DLD1 (cell line): ENCODE measurements at regions not wholly inside any gene's neighbourhood (a gene's known extent, or its start where the extent isn't known, plus 50 kb on each side); places are given as distances from the start of the nearest gene placed in this dataset.
"Not testable (repeated sequence)": the region's sequence is repeated elsewhere in the genome, so short reads cannot be mapped to it uniquely, and the experiment has no call there.

Experiments
- in situ Hi-C: cut with HindIII; loops from 2 replicates; pipeline ENCODE4 v1.10.0; 2017; ENCODE audit warnings: low sequenced_read_pairs

DNA sequence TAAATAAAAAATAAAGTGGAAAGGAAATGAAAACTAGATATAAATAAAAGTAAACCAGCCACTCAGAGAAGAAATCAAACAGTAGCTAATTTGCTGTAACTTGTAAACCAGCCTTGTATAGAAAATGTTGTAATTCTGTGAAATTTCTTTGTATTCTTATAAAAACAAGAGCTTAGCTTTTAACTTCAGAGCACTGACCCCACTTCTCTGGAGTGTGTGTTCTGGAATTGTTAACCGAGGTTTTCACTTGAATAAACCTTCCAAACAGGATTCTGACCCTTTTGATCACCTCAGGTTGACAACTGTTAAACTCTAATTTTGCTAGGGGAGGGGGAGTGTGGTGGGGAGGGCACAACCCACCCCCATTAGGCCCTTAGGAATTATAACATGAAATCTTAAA, 151.9 kb upstream of the TRIM24 start:
- in situ Hi-C loops: no loop called here

DNA sequence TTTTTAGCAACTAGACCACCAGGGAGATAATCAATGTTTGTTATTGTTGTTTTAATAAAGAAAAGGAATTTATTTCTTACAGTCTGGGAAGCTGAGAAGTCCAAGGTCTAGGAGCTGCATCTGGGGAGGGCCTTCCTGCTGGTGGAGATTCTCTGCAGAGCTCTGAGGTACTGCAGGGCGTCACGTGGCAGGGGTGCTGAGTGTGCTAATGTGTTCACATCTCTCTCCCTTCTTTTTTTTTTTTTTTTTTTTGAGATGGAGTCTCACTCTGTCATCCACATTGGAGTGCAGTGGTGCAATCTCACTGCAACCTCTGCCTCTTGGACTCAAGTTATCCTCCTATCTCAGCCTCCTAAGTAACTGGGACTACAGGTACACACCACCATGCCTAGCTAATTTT, 150.9 kb upstream of the TRIM24 start:
- in situ Hi-C loops: no loop called here

DNA sequence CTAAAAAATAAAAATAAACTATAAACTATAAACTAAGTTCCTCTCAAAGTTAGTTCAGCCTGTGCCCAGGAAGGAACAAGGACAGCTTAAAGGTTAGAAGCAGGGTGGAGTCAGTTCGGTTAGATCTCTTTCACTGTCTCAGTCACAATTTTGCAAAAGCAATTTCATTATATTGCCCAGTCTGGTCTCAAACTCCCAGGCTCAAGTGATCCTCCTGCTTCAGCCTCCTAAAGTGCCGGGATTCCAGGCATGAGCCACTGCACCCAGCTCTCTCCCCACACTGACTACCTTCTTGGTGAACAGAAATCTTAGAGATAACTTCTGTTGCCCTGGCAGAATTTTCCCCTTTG, 146.3 kb upstream of the TRIM24 start:
- in situ Hi-C loops: no loop called here

DNA sequence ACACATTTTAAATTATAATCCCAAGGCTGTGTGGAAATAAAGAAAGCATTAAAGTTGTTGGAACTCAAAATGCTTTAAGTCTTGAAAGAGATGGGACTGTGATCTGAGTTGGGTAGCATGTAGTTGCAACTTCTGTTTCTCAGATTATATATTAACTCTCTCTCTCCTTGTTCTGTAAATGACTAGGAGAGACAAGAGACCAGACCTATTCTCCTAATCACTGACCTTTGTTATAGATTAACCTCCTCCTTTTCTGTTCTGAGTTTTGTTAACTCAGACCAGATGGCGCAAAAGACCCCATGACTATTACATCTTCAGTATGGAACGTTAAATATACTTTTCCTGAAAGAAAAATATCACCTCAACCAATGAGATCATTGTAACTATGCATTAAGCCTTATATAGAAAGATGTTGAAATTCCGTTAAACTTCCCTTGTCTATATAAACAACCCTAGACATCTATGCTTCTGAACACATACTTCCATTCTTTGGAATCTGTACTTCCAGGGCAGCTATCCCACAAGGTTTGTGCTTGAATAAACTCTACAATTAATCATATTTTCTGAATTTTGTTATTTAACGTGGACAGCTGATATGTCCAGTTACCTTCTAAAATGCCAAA, 143.5 kb upstream of the TRIM24 start:
- in situ Hi-C loops: no loop called here

DNA sequence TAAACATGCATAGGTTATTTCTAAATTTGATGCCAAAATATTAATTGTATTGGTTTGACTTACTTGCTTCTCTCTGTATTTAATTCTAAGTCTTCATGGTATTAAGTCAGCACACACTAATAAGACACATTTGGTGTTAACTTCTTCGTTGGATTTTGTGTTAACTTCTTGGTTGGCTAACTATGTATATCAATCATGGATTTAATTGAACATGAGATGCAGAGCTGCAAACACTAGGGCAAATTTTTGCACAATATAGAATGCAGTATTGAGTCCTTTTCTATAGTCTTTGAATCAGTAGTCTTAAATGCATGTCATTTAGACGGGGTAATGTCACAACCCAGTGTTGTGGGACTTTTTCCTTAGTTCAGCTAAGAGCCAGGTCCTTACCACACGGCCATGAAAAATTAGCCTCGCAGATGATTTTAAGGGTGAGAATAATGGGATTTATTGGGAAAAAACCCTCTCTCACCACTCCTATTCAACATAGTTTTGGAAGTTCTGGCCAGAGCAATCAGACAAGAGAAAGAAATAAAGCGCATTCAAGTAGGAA, 142.9 kb upstream of the TRIM24 start:
- in situ Hi-C loops: no loop called here

DNA sequence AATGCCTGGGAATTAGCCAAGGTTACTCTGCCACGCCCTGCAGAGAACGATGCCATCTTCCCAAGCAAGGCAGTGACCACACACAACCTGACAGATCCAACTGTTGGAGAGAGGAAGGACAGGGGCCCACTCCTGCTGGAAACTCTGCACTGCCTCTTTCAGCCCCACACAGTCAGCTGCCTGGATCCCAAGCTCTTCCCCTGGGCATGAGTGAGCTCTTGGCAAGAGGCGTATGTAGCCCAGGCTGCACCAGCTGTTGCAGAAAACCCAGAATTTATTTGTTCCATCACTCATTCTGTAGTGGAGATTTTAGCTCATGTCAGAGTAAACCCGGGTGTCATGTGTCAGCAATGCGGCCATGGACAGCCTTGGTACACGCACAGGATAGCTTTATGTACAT, 135.1 kb upstream of the TRIM24 start:
- in situ Hi-C loops: no loop called here

DNA sequence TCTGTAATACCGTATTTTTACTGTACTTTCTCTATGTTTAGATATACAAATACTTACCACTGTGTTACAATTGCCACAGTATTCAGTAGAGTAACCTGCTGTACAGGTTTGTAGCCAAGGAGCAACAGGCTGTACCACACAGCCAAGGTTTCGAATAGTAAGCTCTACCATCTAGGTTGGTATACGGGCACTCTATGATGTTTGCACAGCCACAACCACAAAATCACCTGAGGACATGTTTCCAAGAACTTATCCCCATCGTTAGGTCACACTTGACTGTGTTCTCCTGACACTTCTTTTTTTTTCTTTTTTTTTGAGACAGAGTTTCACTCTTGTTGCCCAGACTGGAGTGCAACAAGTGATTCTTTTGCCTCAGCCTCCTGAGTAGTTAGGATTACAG, 134.6 kb upstream of the TRIM24 start:
- in situ Hi-C loops: no loop called here

DNA sequence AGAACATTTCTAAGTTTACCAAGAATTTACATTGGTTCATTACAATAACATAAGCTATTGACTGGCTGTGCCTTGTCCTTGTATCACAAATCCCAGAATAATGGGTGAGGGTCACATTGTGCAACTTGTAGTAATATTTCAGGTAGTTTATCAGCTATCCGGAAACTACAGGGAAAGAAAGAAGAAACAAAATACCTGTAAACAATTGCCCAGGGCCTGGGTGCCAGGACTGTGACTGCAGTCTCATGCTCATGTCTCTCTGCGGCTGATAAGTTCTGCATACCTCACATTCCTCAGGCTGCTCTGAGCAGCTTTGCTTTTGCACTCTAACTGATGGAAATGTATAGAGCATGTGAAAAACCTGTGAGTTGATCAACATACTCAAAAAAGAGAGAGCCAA, 131.8 kb upstream of the TRIM24 start:
- in situ Hi-C loops: no loop called here

DNA sequence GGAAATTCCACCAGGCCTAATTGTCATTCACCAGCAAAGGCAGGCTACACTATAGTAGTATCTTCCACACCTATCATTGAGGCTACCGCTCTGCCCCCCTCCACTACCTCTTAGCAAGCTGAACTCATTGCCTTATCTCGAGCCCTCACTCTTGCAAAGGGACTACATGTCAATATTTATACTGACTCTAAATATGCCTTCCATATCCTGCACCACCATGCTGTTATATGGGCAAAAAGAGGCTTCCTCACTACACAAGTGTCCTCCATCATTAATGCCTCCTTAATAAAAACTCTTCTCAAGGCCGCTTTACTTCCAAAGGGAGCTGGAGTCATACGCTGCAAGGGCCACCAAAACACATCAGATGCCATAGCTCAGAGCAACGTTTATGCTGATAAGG, 127.2 kb upstream of the TRIM24 start:
- in situ Hi-C loops: not testable (repeated sequence)

DNA sequence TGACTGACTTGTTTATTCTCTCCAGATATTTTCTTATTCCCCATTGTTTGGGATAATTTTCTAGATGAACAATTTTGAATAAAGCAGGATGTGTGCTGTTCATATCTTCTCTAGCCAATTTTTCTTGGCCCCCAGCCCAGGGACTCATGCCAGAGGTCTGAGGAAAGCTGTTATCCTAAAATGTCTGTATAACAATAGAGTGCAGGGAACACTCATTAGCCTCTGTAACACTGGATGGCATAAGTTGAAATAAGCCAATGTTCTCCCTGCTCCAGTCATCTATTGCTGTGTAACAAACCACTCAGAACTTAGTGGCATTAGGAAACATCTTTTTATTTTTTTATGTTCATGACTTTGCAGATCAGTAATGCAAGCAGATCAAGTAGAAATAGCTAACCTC, 121.7 kb upstream of the TRIM24 start:
- in situ Hi-C loops: no loop called here

DNA sequence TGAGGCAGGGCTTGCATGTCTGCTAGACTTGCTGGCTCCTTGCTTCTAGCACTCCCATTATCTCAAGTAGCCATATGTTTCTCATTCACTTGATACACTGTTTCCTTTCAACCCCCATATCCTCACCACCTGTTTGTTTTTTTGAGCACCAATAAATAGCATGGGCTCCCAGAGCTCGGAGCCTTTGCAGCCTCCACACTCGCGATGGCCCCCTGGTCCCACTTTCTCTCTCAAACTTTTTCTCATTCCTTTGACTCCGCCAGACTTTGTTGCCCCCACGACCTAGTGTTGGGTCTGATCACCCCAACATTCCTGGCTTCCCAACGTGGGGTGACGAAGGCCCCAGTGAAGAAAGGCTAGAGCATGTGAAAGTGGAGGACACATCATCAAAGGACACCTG, 120.8 kb upstream of the TRIM24 start:
- in situ Hi-C loops: not testable (repeated sequence)

DNA sequence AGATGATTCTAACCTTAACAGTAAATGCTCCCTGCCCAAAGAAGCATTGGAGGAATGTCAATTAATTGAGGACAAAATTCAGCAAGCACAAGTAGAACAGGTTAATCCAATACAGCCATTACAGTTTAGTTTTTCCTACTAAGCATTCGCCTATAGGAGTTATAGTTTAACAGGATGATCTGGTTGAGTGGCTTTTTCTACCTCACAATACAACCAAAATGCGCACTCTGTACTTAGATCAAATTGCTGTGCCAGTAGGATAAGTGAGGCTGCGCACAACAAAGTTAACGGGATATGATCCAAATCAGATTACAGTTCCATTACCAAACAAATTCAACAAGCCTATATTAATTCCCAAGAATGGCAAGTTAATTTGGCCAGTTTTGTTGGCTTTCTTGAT, 117.1 kb upstream of the TRIM24 start:
- in situ Hi-C loops: no loop called here

DNA sequence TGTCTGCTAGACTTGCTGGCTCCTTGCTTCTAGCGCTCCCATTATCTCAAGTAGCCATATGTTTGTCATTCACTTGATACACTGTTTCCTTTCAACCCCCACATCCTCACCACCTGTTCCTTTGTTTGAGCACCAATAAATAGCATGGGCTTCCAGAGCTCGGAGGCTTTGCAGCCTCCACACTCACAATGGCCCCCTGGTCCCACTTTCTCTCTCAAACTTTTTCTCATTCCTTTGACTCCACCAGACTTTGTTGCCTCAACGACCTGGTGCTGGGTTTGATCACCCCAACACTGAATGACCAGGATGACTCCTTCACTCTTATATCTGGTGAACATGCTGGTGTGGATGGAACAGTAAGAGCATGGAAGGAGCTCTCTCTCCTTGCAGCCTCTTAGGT, 114.5 kb upstream of the TRIM24 start:
- in situ Hi-C loops: no loop called here

DNA sequence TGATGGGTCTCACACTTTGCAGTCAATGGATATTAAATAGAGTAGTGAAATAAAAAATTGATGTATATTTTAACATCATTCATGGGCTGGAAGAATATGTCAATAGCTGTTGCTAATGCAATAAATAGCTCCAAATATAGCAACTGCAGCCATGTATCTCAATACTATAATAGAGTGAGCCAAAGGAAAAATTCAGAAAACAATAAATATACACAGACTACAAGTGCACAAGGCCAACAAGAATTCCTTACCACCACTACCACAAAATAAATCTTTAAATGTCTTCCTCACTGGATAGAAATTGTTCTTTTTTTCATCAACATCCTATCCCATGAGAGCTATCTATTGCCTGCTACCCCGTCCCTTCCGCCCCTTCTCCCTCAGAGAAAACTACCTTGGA, 113.1 kb upstream of the TRIM24 start:
- in situ Hi-C loops: no loop called here

DNA sequence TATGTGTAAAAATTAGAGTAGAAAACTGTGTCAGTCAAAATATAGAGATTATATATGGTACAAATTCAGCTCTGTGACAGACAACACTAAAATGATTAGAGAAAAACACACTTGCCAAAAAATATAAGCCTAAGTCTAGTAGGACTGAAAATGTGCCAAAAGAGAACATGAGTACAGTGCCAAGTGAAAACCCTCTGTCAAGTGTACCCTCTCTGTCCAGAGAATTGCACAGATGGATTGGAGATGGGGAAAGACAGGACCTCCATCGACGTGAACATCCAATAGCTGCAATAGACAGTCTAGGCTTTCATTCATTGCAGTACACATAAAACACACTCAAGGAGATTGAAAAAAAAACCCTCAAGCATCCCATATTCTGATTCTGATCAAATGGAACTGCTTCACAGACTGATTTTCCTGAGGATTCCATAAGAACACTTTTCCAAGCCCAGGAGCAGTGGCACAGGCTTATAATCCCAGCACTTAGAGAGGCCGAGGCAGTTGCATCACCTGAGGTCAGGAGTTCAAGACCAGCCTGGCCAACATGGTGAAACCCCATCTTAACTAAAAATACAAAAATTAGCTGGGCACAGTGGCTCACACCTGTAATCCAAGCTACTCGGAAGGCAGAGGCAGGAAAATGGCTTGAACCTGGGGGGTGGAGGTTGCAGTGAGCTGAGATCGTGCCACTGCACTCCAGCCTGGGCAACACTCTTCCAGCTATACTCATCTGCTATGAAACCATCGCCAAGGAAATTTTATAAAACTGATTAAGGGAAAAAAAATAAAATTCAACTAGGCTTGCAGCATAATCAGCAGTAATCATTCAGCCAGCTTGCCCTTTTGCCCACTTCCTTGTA, 110.0 kb upstream of the TRIM24 start:
- in situ Hi-C loops: no loop called here

DNA sequence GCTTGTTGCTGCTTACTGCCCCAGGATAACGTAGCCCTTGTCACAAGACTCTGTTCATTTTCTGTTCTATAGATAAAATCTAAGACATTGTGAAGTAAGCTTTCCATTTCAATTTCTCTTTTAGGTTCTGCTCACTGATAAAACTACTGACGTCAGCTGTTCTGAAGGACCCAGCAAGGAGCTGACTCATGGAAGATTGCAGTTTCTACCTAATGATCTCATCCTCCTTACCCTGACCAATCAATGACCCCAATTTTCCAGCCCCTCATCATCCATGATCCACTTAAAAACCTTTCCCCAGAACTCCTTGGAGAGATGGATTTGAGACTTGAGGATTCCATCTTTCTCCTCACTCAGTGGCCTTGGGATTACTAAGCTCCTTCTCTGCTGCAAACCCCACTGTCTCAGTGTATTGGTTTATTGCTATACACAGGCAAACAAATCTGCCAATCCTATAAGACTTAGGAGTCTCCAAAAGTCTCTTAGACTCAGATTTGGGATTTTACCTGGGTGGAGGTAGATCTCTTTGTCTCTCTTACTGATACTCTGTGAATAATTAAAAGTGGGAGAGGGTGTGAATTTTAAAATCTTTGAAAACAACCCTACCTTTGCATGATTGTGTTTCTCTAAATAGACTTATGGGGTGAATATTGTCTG, 109.2 kb upstream of the TRIM24 start:
- in situ Hi-C loops: no loop called here

DNA sequence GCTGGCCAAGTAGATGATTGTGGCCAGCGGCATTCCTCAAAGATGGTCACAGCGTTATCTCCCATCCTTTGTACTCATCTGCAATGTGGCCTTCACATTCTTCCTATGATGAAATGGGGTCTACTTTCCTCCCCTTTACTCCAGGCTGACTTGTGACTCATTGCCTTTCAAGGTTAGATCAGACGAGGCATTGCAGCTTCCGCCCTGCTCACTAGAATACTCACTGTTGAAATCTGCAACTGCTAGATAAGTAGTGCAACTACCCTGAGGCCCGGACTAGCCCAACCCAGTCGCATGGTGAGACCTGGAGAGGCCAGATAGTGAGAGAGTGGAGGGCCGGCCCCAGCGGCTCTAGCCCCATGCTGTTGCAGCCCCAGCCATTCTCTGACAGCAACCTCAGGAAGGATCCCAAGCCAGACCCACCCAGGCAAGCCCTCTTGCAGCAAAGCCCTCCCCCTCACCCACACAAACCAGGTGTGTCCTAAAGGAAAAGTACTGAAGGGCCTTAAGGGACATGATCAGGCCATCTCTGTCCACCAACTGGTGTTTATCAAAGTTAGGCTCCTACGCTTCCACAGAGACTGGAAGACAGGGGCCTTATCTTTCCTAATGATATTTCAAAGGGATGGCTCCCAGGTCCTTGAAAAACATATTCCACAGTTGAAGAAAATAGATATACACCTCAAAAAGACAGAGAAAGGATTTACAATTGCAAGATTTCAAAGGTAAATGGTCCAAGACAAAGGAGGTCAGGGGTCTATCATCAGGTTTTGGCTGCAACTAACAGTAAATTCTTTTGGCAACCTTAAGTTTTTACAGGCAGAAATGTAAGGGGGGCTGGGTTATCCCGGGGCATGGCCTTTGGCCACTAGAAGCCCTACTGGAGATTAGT, 107.2 kb upstream of the TRIM24 start:
- in situ Hi-C loops: no loop called here

DNA sequence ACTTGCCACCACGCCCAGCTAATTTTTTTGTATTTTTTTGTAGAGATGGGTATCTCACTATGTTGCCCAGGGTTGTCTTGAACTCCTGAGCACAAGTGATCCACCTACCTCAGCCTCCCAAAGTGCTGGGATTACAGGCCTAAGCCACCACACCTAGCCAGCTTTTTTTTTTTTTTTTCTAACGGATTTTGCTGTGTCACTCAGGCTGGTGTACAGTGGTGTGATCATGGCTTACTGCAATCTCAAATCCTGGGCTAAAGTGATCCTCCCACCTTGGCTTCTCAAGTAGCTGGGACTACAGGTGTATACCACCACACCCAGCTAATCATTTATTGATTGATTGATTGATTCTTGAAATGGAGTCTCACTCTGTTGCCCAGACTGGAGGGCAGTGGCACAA, 106.0 kb upstream of the TRIM24 start:
- in situ Hi-C loops: no loop called here

DNA sequence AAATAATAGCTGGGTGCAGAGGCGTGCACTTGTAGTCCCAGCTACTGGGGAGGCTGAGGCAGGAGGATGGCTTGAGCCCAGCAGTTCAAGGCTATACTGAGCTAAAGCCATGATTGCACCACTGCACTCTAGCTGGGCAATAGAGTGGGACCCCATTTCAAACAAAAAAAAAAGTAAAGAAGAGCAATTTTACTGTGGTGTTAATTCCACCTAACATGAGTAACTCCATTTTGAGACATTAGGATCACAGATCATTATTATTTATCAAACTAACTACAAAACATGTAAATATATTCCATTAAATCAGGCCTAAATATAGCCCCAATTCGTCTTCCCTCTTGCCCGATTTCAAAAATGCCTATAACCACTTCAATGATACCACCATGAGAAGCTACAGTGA, 104.8 kb upstream of the TRIM24 start:
- in situ Hi-C loops: no loop called here

DNA sequence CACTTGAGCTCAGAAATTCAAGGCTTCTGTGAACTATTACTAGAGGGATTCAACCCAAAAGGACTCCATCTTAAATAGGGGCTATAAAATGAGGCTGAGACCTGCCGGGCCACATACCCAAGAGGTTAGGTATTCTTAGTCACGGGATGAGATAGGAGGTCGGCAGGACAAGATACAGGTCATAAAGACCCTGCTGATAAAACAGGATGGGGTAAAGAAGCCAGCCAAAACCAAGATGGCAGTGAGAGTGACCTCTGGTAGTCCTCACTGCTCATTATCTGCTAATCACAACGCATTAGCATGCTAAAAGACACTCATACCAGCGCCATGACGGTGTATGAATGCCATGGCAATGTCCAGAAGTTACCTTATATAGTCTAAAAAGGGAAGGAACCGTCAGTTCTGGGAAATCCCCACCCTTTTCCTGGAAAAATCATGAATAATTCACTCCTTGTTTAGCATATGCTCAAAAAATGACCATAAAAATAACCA, 101.2 kb upstream of the TRIM24 start:
- in situ Hi-C loops: no loop called here
